ENCODE measurements at regions not wholly inside any gene's neighbourhood (a gene's known extent, or its start where the extent isn't known, plus 50 kb on each side); places are given as distances from the start of the nearest gene placed in this dataset.

GRCh38 chr13:71242201-71242600, 624.8 kb downstream of the DACH1 start:
- H4K20me1 ChIP-seq (ENCODE audit: control insufficient read depth, insufficient read depth, insufficient read length), result no peaks in the 10 kb centered on the region
- H3K9ac ChIP-seq (ENCODE audit: extremely low read depth, insufficient read length, low read length), result no peak overlapping the region
- no peak overlapping the region for H3K27ac ChIP-seq (ENCODE audit: insufficient read length, low read depth, low read length)
- no peak overlapping the region for H3K4me2 ChIP-seq (ENCODE audit: insufficient read depth, insufficient read length, low read length)
- H2BK20ac ChIP-seq (ENCODE audit: low read depth, low read length, poor library complexity, severe bottlenecking), result no peak overlapping the region
- H3K4me3 Mint-ChIP-seq, result no peak overlapping the region
- H2BK15ac ChIP-seq (ENCODE audit: low read depth, low read length), result no peak overlapping the region
- no peaks in the 10 kb centered on the region for H3K79me1 ChIP-seq (ENCODE audit: insufficient read depth, low read depth, low read length, poor library complexity, severe bottlenecking)
- H4K8ac ChIP-seq (replicated peaks; ENCODE audit: insufficient read length, low read depth, low read length), result no peak overlapping the region
- no peak overlapping the region for H2BK5ac ChIP-seq (ENCODE audit: insufficient read length, low read length)
- H3K9me3 Mint-ChIP-seq, result no peaks in the 10 kb centered on the region
- no peak overlapping the region for H3K4ac ChIP-seq (ENCODE audit: low read depth, low read length)
- H4K91ac ChIP-seq (ENCODE audit: insufficient read length, low read depth, low read length), result no peak overlapping the region
- no peak overlapping the region for H2BK12ac ChIP-seq (ENCODE audit: insufficient read length, low read depth, low read length)
- H3K18ac ChIP-seq (ENCODE audit: insufficient read length, low read depth, low read length), result no peak overlapping the region
- H3K27ac Mint-ChIP-seq, result peak overlapping the region in 1 of 3 experiments; percentile 7; a peak in 1 of 7 replicates
- H3K23ac ChIP-seq (ENCODE audit: insufficient read length, low read depth, low read length), result no peak overlapping the region
- H3K23me2 ChIP-seq (ENCODE audit: insufficient read length, low read depth, low read length, poor library complexity, severe bottlenecking), result no peaks in the 10 kb centered on the region
- no peak overlapping the region for H2AFZ ChIP-seq (ENCODE audit: low read length)
- H3K79me2 ChIP-seq (ENCODE audit: insufficient read depth, low read length), result no peaks in the 10 kb centered on the region
- H3K14ac ChIP-seq (ENCODE audit: insufficient read depth, low read length), result no peak overlapping the region
- H3K56ac ChIP-seq (ENCODE audit: insufficient read length, low read depth, low read length), result no peak overlapping the region
- H3K9me3 ChIP-seq (ENCODE audit: control insufficient read depth, low read depth, low read length), result no peaks in the 10 kb centered on the region
- H3K4me1 ChIP-seq (ENCODE audit: insufficient read depth, low read length), result no peaks in the 10 kb centered on the region
- no peak overlapping the region for H2AK5ac ChIP-seq (ENCODE audit: insufficient read length, low read length)
- peaks cover 7 to 11% of the 10 kb centered on the region in 2 experiments; a peak in 3 of 4 replicates for H3K4me1 Mint-ChIP-seq
- DNase-seq, result no peak
- H3K27me3 ChIP-seq (ENCODE audit: insufficient read depth, low read length), result no peaks in the 10 kb centered on the region
- no peaks in the 10 kb centered on the region for H3K27me3 Mint-ChIP-seq (ENCODE audit: low read depth)
- no CpG with 5 or more reads among the region's 4 CpGs for WGBS (ENCODE audit: extremely low coverage, insufficient read length, low lambda C conversion rate)
- no peaks in the 10 kb centered on the region for H3K36me3 Mint-ChIP-seq (ENCODE audit: insufficient read depth in 1 of 3, low read depth in 3 of 3)
- H4K5ac ChIP-seq (ENCODE audit: insufficient read length, low read depth, low read length), result no peak overlapping the region
- H3T11ph ChIP-seq (ENCODE audit: low read length), result no peak overlapping the region
- H2BK120ac ChIP-seq (ENCODE audit: low read depth, low read length, poor library complexity, severe bottlenecking), result no peak overlapping the region
- no peak for TF ChIP-seq CTCF (conservative IDR thresholded peaks at IDR 0.05)
